ENCODE measurements at regions not wholly inside any gene's neighbourhood (a gene's known extent, or its start where the extent isn't known, plus 50 kb on each side); places are given as distances from the start of the nearest gene placed in this dataset.
"Not testable (repeated sequence)": the region's sequence is repeated elsewhere in the genome, so short reads cannot be mapped to it uniquely, and the experiment has no call there.

- no peak for DNase-seq
Observed at GRCh38 chr2:75432761-75433361, 127.9 kb downstream of the EVA1A start.

DNA sequence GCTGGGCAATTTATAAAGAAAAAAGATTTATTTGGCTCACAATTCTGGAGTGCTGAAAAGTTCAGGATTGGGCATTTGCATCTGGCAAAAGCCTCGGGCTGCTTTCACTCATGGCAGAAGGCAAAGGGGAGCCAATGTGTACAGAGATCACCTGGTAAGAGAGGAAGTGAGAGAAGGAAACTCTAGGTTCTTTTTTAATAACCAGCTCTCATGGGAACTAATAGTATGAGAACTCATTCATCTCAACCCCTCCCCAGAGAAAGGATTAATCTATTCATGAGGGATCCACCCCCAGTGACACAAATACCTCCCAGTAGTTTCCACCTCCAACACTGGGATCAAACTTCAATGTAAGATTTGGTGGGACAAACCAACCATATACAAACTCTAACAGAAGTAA, 129.0 kb downstream of the EVA1A start:
- no peak for DNase-seq

GRCh38 chr2:75431276-75431675, 129.5 kb downstream of the EVA1A start:
- DNase-seq = no peak

DNA sequence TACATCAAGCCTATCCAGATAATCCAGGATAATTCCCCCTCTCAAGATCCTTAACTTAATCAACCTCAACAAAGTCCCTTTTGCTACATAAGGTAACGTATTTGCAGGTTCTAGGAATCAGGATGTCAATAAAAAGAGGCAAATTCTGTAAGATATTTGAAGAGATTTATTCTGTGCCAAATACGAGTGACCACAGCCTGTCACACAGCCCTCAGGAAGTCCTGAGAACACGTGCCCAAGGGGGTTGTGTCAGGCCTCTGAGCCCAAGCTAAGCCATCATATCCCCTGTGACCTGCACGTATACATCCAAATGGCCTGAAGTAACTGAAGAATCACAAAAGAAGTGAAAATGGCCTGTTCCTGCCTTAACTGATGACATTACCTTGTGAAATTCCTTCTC, 130.3 kb downstream of the EVA1A start:
- DNase-seq = not testable (repeated sequence)

- DNase-seq = peak in 38 of 58 donors; percentile 0 to 64 (median 15)
Observed at GRCh38 chr2:75428646-75429443, 131.9 kb downstream of the EVA1A start.

GRCh38 chr2:75428060-75428459, 132.7 kb downstream of the EVA1A start:
- DNase-seq = no peak

DNA sequence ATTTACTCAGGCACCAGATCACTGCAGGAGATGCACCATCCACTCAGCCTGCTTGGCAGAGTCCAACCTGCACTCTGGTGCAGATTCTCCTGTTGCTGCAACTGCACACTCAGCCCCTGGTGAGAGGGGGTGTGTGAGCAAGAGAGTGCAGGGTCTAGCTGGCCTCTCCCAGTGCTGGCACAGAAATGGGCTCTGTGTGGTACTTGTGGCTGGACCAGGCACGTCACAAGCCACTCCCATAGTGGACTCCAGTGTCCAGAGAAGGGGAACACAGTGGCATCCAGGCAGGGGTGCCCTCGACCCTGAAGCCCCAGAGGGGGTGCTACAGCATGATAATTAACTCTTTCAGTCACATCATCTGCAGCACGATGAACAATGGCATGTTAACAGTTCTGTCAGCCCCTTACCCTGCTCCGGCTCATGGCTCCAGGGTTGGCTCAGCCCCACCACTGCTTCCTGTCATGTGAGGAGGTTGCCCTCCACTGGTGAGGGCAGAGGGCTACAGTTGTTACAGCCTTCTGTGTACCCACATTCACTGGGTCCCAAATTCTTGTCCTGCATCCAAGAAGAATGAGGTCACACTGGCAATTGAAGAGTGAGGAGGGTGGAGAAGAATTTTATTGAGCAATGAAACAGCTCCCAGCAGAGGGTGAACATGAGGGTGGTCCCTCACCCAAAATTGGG, 135.7 kb downstream of the EVA1A start:
- DNase-seq = no peak

GRCh38 chr2:75421986-75422385, 138.8 kb downstream of the EVA1A start:
- no peak for DNase-seq

DNA sequence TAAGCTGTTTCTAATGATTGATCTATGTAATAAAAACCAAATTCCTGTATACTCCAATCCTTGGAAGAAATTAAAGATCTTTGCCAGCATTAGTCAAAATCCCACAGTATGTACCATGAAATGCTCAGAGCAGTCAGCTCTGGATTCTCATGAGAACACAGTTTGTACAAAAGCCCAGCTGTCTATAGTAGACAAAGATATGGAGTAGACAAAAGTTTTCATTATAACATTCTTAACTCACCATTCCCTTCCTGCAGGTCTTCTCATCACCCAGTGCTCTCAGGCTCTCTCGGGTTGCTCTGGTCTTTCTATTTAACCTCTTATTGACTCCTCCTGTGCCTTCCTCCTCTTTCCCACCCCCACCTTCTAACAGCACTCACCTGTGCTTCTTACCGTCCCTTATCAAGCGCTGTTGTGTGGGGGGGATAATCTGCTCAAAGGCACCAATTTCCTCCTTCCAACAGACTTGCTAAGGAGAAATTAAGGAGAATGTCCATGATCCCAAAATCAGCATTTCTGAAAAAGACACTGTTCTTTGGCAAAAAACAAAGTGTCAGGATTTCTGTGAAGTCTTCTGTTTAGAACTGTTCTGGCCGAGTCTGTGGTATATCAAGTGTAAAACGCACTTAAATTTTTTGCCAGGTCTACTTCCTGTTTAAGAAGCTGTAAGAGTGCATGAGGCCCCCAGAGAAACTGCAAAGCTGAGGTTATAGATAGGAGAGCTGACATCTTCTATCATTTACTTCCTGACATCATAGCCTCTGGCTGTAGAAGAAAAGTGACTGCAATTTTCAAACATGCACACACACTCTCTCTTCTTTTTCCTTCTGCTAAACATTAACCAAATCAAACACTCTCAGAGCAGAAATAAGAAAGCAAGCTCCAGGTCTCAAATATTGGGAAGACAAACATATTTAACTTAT, 144.1 kb downstream of the EVA1A start:
- no peak for DNase-seq

GRCh38 chr2:75415731-75416130, 145.0 kb downstream of the EVA1A start:
- no peak for DNase-seq

DNA sequence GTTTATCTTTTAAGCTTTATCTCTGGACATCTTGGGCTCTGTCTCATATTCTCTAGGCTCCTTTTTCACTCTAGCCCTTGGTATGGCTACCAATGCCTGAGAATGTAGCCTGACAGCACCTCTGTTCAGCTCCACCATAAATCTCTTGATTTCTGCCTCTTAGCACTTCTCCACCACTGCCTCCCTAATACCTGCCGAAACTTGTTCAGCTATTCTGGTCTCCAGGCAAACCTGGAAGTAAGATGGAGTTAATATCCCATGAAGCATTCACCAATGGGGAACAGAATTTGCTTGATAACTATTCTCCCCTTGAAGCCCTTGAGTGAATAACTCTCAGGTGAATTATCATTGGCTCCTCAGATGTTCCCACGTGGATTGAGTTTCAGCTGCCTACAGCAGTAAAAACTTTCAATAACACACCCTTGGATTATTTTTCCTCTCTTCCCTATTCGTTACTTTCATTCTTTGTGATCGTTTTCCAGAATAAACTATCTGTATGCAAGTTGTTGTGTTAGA, 145.6 kb downstream of the EVA1A start:
- DNase-seq = no peak

- DNase-seq = no peak
Observed at GRCh38 chr2:75411574-75411973, 149.2 kb downstream of the EVA1A start.

- DNase-seq = no peak
Observed at GRCh38 chr2:75410702-75411101, 150.0 kb downstream of the EVA1A start.

- no peak for DNase-seq
Observed at GRCh38 chr2:75408771-75409170, 152.0 kb downstream of the EVA1A start.

DNA sequence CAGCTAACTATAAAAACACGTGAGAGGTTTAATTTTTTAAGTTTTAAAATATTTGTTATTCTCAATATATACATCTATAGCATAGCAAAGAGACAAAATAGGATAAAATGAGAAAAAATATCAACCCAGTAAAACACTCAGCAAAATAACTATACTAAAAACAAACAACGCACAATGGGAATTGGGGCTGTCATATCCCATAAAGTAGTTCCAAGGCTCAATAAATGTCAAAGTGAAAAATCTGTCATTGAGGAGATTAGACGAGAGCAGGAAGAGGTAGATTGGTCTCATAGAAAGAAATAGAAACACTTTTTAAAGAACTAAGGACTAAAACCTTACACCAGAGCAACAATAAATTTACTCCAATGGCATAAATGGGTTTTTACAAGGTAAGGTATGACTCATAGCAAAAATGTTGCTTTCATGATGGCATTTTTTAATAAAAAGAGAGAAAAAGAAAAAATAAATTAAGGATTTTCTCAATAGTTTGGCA, 153.7 kb downstream of the EVA1A start:
- DNase-seq = no peak

GRCh38 chr2:75406131-75406581, 154.6 kb downstream of the EVA1A start:
- DNase-seq = no peak

GRCh38 chr2:75405000-75405399, 155.7 kb downstream of the EVA1A start:
- no peak for DNase-seq

DNA sequence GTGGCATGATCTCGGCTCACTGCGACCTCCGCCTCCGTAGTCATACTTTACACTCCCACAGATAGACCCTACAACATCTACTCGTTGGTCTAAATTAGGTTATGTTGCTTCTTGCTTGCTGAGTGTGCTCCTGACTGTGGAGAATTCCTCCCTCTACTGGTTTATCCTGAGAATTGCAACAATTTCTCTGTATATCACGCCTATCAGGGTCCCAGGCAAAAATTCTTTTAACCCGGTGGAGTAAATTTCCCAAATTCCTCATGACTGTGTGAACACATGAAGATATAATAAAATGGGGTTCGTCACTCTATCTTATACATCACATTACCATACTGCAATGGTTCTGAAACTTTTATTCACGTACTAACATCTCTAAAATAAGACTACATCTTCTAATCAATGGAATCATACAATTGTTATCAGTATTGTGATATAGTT, 156.7 kb downstream of the EVA1A start:
- peak in 2 of 58 donors; percentile 4 to 6 for DNase-seq

GRCh38 chr2:75396314-75396713, 164.4 kb downstream of the EVA1A start:
- DNase-seq = no peak

DNA sequence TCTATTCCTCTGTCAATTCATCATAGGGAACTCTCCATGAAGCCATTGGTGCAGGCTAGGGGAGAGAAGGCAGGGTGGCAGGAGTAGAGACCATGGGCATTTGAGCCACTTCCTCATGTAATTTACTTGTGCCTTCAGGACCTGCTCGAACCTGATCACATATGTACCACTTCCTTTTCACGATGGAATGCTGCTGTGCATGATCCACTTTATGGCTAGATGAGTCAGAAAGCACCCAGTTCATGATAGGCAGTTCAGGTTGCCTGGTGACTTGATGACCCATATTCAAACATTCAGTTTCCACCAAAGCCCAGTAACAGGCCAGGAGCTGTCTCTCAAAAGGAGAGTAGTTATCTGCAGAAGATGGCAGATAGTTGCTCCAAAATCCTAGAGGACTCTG, 166.0 kb downstream of the EVA1A start:
- DNase-seq = not testable (repeated sequence)

GRCh38 chr2:75390169-75390568, 170.6 kb downstream of the EVA1A start:
- no peak for DNase-seq
